A549 (cell line): ENCODE measurements at regions not wholly inside any gene's neighbourhood (a gene's known extent, or its start where the extent isn't known, plus 50 kb on each side); places are given as distances from the start of the nearest gene placed in this dataset.

Experiments
- ATAC-seq, 2 experiments: fragments of 200-7000 bp in 1 of 2; fragments of >200 bp in 1 of 2; cut with Nextera tagmentation in 1 of 2; cut with Tn5 transposase in 1 of 2; 3 replicates each; pipeline versions ENCODE4 v1.8.0 to v1.9.1; 2018 to 2020; ENCODE audit warnings: mild to moderate bottlenecking in 1 of 2, moderate library complexity in 1 of 2
- CTCF ChIA-PET: fragments of 300-600 bp; sonication (Branson Sonifier 250); formaldehyde crosslinking; extraction: SDS; loops from one replicate; lab custom pipeline; 2021; ENCODE audit warnings: antibody characterized with exemption, inconsistent platforms; lab: Yijun Ruan, JAX
- POLR2A ChIA-PET: fragments of 350-600 bp; formaldehyde crosslinking; extraction: SDS; loops from one replicate; lab custom pipeline; 2021; ENCODE audit warnings: antibody characterized with exemption, inconsistent platforms; lab: Yijun Ruan, JAX
- DNase-seq, 2 experiments: peaks; one replicate each; pipeline versions ENCODE4 v3.0.0 to v3.0.0-alpha.2; 2011 to 2016; ENCODE audit warnings: low read depth in 1 of 2, low spot score in 1 of 2
- FAIRE-seq: peaks from 2 replicates; lab custom pipeline; 2011; peaks lifted over from hg19 to GRCh38; lab: Jason Lieb, UNC
- H3K27ac ChIP-seq, 2 experiments: fragments of >200 bp; sonication (Bioruptor Twin); formaldehyde crosslinking; 3 replicates each; pipeline ENCODE4 v1.5.1; 2016 to 2017
- H3K4me1 ChIP-seq: fragments of >200 bp; sonication (Bioruptor Twin); formaldehyde crosslinking; 3 replicates; pipeline ENCODE4 v1.6.1; 2016
- H3K4me2 ChIP-seq: fragments of >200 bp; sonication (Bioruptor Twin); formaldehyde crosslinking; 3 replicates; pipeline ENCODE4 v1.6.1; 2016
- H3K4me3 ChIP-seq: fragments of >200 bp; sonication (Bioruptor Twin); formaldehyde crosslinking; 3 replicates; pipeline ENCODE4 v1.5.1; 2016
- H3K9me3 ChIP-seq: fragments of >200 bp; sonication (Bioruptor Twin); formaldehyde crosslinking; 3 replicates; pipeline ENCODE4 v1.6.1; 2016
- BCL3 ChIP-seq: fragments of >200 bp; sonication (Bioruptor Twin); formaldehyde crosslinking; IDR thresholded peaks from 3 replicates; pipeline ENCODE4 v1.6.1; 2016
- CBX2 ChIP-seq: fragments of 200-600 bp; sonication (generic); IDR thresholded peaks from 2 replicates; pipeline ENCODE4 v1.6.1; 2016; ENCODE audit warnings: low read depth, mild to moderate bottlenecking, borderline replicate concordance
- CEBPB ChIP-seq, 2 experiments: fragments of >200 bp in 1 of 2; sonication (Bioruptor Twin) in 1 of 2; formaldehyde crosslinking in 1 of 2; IDR thresholded peaks; 2 replicates each; pipeline ENCODE4 v1.6.1; 2012 to 2016
- CTCF ChIP-seq: fragments of >200 bp; sonication (Bioruptor Twin); formaldehyde crosslinking; IDR thresholded peaks from 3 replicates; pipeline ENCODE4 v1.5.1; 2016
- E2F6 ChIP-seq: IDR thresholded peaks from 2 replicates; pipeline ENCODE4 v1.6.1; 2012; ENCODE audit warnings: low read depth, borderline replicate concordance
- EHF ChIP-seq: fragments of 250-450 bp; sonication (Bioruptor Pico); IDR thresholded peaks from 2 replicates; pipeline ENCODE4 v1.5.0; 2020; ENCODE audit warnings: mild to moderate bottlenecking
- EP300 ChIP-seq, 2 experiments: fragments of >200 bp; sonication (Bioruptor Twin); formaldehyde crosslinking; IDR thresholded peaks; 2 replicates in 1 of 2; 3 replicates in 1 of 2; pipeline ENCODE4 v1.6.1; 2016 to 2017
- FOXS1 ChIP-seq: fragments of 250-450 bp; sonication (Bioruptor Pico); IDR thresholded peaks from 2 replicates; pipeline ENCODE4 v1.5.0; 2020; ENCODE audit warnings: mild to moderate bottlenecking, moderate library complexity
- GATA3 ChIP-seq: IDR thresholded peaks from 2 replicates; pipeline ENCODE4 v1.6.1; 2012; ENCODE audit warnings: borderline replicate concordance
- HDAC2 ChIP-seq: fragments of 200-600 bp; sonication (generic); IDR thresholded peaks from 2 replicates; pipeline ENCODE4 v1.6.1; 2016
- HEYL ChIP-seq: fragments of 250-450 bp; sonication (Bioruptor Pico); IDR thresholded peaks from 2 replicates; pipeline ENCODE4 v1.8.0; 2021; ENCODE audit warnings: mild to moderate bottlenecking, moderate library complexity
- HMGXB4 ChIP-seq: fragments of 250-450 bp; sonication (Bioruptor Pico); IDR thresholded peaks from 2 replicates; pipeline ENCODE4 v1.5.0; 2021; ENCODE audit warnings: mild to moderate bottlenecking, moderate library complexity, borderline replicate concordance
- JUN ChIP-seq, 2 experiments: fragments of >200 bp; sonication (Bioruptor Twin); formaldehyde crosslinking; IDR thresholded peaks; 2 replicates in 1 of 2; 3 replicates in 1 of 2; pipeline ENCODE4 v1.6.1; 2016 to 2017
- MYC ChIP-seq: IDR thresholded peaks from 2 replicates; pipeline ENCODE4 v1.6.1; 2012; ENCODE audit warnings: mild to moderate bottlenecking, inconsistent platforms, low read length, improper control_type of control experiment, borderline replicate concordance
- NFE2L2 ChIP-seq: fragments of 150-350 bp; conservative IDR thresholded peaks from 2 replicates; pipeline ENCODE4 v1.6.1; 2014; ENCODE audit warnings: low read length
- NPAS2 ChIP-seq: fragments of 250-450 bp; sonication (Bioruptor Pico); IDR thresholded peaks from 2 replicates; pipeline ENCODE4 v1.8.0; 2022; ENCODE audit warnings: mild to moderate bottlenecking, moderate library complexity, borderline replicate concordance
- PHF8 ChIP-seq: fragments of 200-600 bp; sonication (generic); IDR thresholded peaks from 2 replicates; pipeline ENCODE4 v1.6.1; 2016; ENCODE audit warnings: low read depth, mild to moderate bottlenecking, antibody characterized with exemption, moderate library complexity, borderline replicate concordance
- RCOR1 ChIP-seq: fragments of 150-350 bp; IDR thresholded peaks from 2 replicates; pipeline ENCODE4 v1.6.1; 2014; ENCODE audit warnings: antibody characterized with exemption, low read length, low read depth
- REST ChIP-seq: fragments of 200-600 bp; sonication (generic); IDR thresholded peaks from 2 replicates; pipeline ENCODE4 v1.6.1; 2016; ENCODE audit warnings: antibody characterized with exemption, mild to moderate bottlenecking, moderate library complexity
- SMC3 ChIP-seq: fragments of >200 bp; sonication (Bioruptor Twin); formaldehyde crosslinking; IDR thresholded peaks from 3 replicates; pipeline ENCODE4 v1.6.1; 2018; ENCODE audit warnings: inconsistent platforms
- USF2 ChIP-seq: fragments of 450-650 bp; IDR thresholded peaks from 2 replicates; pipeline ENCODE4 v1.6.1; 2014; ENCODE audit warnings: antibody characterized with exemption
- WGBS: methylation state at CpG from one replicate; pipeline ENCODE4 v1.1.6; 2017; ENCODE audit errors: missing lambda C conversion rate; 5-methylcytosine and 5-hydroxymethylcytosine counted together

GRCh38 chr6:56003616-56004015, 128.2 kb upstream of the BMP5 start:
- POLR2A ChIA-PET = no interaction called here
- WGBS = 56% methylated on average over 2 of the region's 2 CpGs
- H3K4me1 ChIP-seq = no peaks in the 10 kb centered on the region
- ATAC-seq (no peak), FAIRE-seq (no peak), DNase-seq (no peak)
- H3K4me3 ChIP-seq = no peak overlapping the region
- TF ChIP-seq FOXS1 (CRISPR knock-in tag) = no peak
- TF ChIP-seq BCL3 = no peak
- no peak for TF ChIP-seq EHF
- TF ChIP-seq CBX2 = no peak
- no peak for TF ChIP-seq HMGXB4
- no peak for TF ChIP-seq E2F6
- no peak for TF ChIP-seq JUN (IDR thresholded peaks at IDR 0.05)
- no peak for TF ChIP-seq REST
- TF ChIP-seq EP300 (IDR thresholded peaks at IDR 0.05) = no peak
- no peak for TF ChIP-seq MYC
- TF ChIP-seq CEBPB (IDR thresholded peaks at IDR 0.05) = no peak
- no peak for TF ChIP-seq PHF8
- no peak for TF ChIP-seq CTCF
- TF ChIP-seq NPAS2 (CRISPR knock-in tag) = no peak
- TF ChIP-seq NFE2L2 = no peak
- no peak for TF ChIP-seq USF2
- TF ChIP-seq HDAC2 = no peak
- no peak overlapping the region for H3K27ac ChIP-seq
- CTCF ChIA-PET = no interaction called here
- H3K9me3 ChIP-seq = no peaks in the 10 kb centered on the region
- no peak overlapping the region for H3K4me2 ChIP-seq

- no peak overlapping the region for H3K4me2 ChIP-seq
- H3K4me3 ChIP-seq = no peak overlapping the region
- DNase-seq (no peak), FAIRE-seq (no peak), ATAC-seq (no peak)
- no peaks in the 10 kb centered on the region for H3K9me3 ChIP-seq
- TF ChIP-seq GATA3 (no peak), RCOR1 (no peak), EHF (no peak), SMC3 (no peak), HEYL (CRISPR knock-in tag) (no peak)
- CTCF ChIA-PET = no interaction called here
- H3K27ac ChIP-seq = no peak overlapping the region
- POLR2A ChIA-PET = no interaction called here
- no peaks in the 10 kb centered on the region for H3K4me1 ChIP-seq
- WGBS = 72% methylated on average over 5 of the region's 5 CpGs
Measured at GRCh38 chr6:56002336-56002735, 126.9 kb upstream of the BMP5 start.
